Colonic mucosa (tissue), 4 donors: ENCODE measurements at regions not wholly inside any gene's neighbourhood (a gene's known extent, or its start where the extent isn't known, plus 50 kb on each side); places are given as distances from the start of the nearest gene placed in this dataset.
"Not testable (repeated sequence)": the region's sequence is repeated elsewhere in the genome, so short reads cannot be mapped to it uniquely, and the experiment has no call there.

ENCODE experiments used
- DNase-seq: peaks from one replicate; pipeline ENCODE4 v3.0.0-alpha.2; 2020
- H3K27ac ChIP-seq: fragments of 200-600 bp; one replicate; pipeline ENCODE4 v1.8.0; 2021
- H3K27me3 ChIP-seq: fragments of 200-600 bp; one replicate; pipeline ENCODE4 v1.8.0; 2021
- H3K36me3 ChIP-seq: fragments of 200-600 bp; one replicate; pipeline ENCODE4 v1.8.0; 2021
- H3K4me1 ChIP-seq: fragments of 200-600 bp; one replicate; pipeline ENCODE4 v1.8.0; 2021; ENCODE audit warnings: mild to moderate bottlenecking
- H3K4me3 ChIP-seq: fragments of 200-600 bp; one replicate; pipeline ENCODE4 v1.8.0; 2021
- H3K9ac ChIP-seq, 2 donors: one replicate each; pipeline ENCODE4 v1.7.0; 2013; ENCODE audit warnings: control low read depth in 2 of 2, low read depth in 2 of 2, low read length in 2 of 2
- H3K9me3 ChIP-seq: fragments of 200-600 bp; one replicate; pipeline ENCODE4 v1.8.0; 2021
- CTCF ChIP-seq: fragments of 200-600 bp; IDR thresholded peaks from one replicate; pipeline ENCODE4 v1.8.0; 2022; ENCODE audit warnings: antibody characterized with exemption, mild to moderate bottlenecking
- intact Hi-C: fragments of 100-400 bp; cut with DNase I; formaldehyde crosslinking; loops from one replicate; pipeline ENCODE4 v1.14.1; 2022
- donor health status: healthy.
- donor health status: DM: no; HTN: no; CAD: no.
- donor health status: DM: no; HTN: no; CAD: no.

- H3K9me3 ChIP-seq, H3K9ac ChIP-seq, H3K27ac ChIP-seq, H3K27me3 ChIP-seq, H3K4me1 ChIP-seq, intact Hi-C loops, H3K36me3 ChIP-seq, DNase-seq, H3K4me3 ChIP-seq: not testable (repeated sequence)
- peak; percentile 47 for TF ChIP-seq CTCF
Observed at GRCh38 chr14:106764968-106765369, 1238.6 kb downstream of the TMEM121 start.

DNA sequence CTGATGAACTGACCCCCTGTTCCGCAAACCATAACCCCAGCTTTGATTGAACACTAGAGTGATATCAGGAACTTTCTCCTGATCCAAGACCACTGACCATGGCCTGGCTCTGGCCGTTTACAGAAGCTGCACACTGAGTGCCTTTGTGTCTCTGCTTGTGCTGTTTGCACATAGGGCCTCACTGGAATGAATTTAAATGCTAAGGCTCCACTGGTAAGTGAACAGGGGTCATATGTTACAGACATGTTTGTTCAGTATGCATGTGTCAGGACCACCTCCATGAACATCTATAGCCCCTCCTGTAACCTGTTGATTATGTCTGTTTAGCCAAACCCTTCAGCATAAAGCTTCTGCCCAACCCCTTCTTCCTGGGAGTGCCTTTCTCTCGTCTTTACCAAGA, 1239.8 kb downstream of the TMEM121 start:
- no peak for TF ChIP-seq CTCF
- Histone ChIP-seq H3K27me3 (no peaks in the 10 kb centered on the region), H3K9ac (peak overlapping the region in 1 of 2 donors; percentile 28), H3K36me3 (no peaks in the 10 kb centered on the region), H3K27ac (peak overlapping the region; percentile 72), H3K4me3 (no peak overlapping the region), H3K9me3 (no peaks in the 10 kb centered on the region), H3K4me1 (no peaks in the 10 kb centered on the region)
- DNase-seq = no peak
- intact Hi-C loops = no loop called here

- H3K27me3 ChIP-seq = not testable (repeated sequence)
- peak; percentile 43 for DNase-seq
- peak overlapping the region; percentile 72 for H3K27ac ChIP-seq
Observed at GRCh38 chr14:106766551-106767277, 1240.3 kb downstream of the TMEM121 start.

GRCh38 chr14:106768230-106768629, 1241.8 kb downstream of the TMEM121 start:
- H3K27ac ChIP-seq, H3K4me1 ChIP-seq, DNase-seq, intact Hi-C loops, H3K9me3 ChIP-seq, H3K9ac ChIP-seq, H3K4me3 ChIP-seq, H3K27me3 ChIP-seq, H3K36me3 ChIP-seq: not testable (repeated sequence)

More at GRCh38 chr14:106766551-106767277, 1240.3 kb downstream of the TMEM121 start:
- intact Hi-C loops, H3K4me1 ChIP-seq, H3K9me3 ChIP-seq, H3K36me3 ChIP-seq, H3K9ac ChIP-seq, H3K4me3 ChIP-seq: not testable (repeated sequence)

GRCh38 chr14:106768972-106769700, 1242.8 kb downstream of the TMEM121 start:
- H3K4me3 ChIP-seq, H3K4me1 ChIP-seq, H3K36me3 ChIP-seq, DNase-seq, H3K9me3 ChIP-seq, H3K27ac ChIP-seq, H3K9ac ChIP-seq, intact Hi-C loops, H3K27me3 ChIP-seq: not testable (repeated sequence)

DNA sequence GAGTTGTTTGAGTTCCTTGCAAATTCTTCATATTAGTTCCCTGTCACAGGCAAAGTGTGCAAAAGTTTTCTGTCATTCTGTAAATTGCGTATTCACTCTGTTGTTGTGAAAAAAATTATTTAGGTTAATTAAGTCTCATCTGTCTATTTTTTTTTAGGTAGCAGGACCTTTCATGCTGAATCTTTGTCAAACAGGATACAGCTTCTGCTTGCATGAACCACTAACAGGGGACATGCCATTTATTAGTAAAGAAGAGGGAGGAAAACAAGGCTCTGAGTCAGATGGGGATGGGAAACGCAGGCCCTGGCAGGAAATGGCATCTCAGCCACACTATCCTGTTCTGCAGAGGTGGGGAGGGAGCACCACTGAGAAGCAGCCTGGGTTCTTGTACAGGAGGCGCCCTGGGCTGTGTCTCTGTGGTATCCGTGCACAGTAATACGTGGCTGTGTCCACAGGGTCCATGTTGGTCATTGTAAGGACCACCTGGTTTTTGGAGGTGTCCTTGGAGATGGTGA, 1243.8 kb downstream of the TMEM121 start:
- H3K27me3 ChIP-seq, DNase-seq: not testable (repeated sequence)

GRCh38 chr14:106774889-106775480, 1248.6 kb downstream of the TMEM121 start:
- H3K36me3 ChIP-seq, H3K9ac ChIP-seq, H3K4me1 ChIP-seq, H3K4me3 ChIP-seq, H3K9me3 ChIP-seq, H3K27ac ChIP-seq, H3K27me3 ChIP-seq, intact Hi-C loops: not testable (repeated sequence)
- peak; percentile 79 for TF ChIP-seq CTCF
- peak; percentile 73 for DNase-seq

More for the DNA sequence above, 1243.8 kb downstream of the TMEM121 start:
- H3K9me3 ChIP-seq, H3K9ac ChIP-seq, H3K27ac ChIP-seq, H3K4me3 ChIP-seq, H3K36me3 ChIP-seq, intact Hi-C loops, H3K4me1 ChIP-seq: not testable (repeated sequence)
